Hepatocyte (in vitro differentiated cells): ENCODE measurements at regions not wholly inside any gene's neighbourhood (a gene's known extent, or its start where the extent isn't known, plus 50 kb on each side); places are given as distances from the start of the nearest gene placed in this dataset.

ENCODE experiments used
- DNase-seq: peaks from one replicate; pipeline ENCODE4 v3.0.0-alpha.2; 2016; ENCODE audit warnings: low spot score
- H2AFZ ChIP-seq: fragments of 200-600 bp; sonication (generic); 2 replicates; pipeline ENCODE4 v1.6.0; 2016; ENCODE audit warnings: antibody characterized with exemption, mild to moderate bottlenecking
- H3K27ac ChIP-seq: fragments of 200-600 bp; sonication (generic); 2 replicates; pipeline ENCODE4 v1.5.1; 2016; ENCODE audit warnings: mild to moderate bottlenecking
- H3K27me3 ChIP-seq: fragments of 200-600 bp; sonication (generic); 2 replicates; pipeline ENCODE4 v1.6.1; 2016
- H3K36me3 ChIP-seq: fragments of 200-600 bp; sonication (generic); replicated peaks from 2 replicates; pipeline ENCODE4 v1.5.1; 2016; ENCODE audit warnings: low read depth; ENCODE audit not compliant: insufficient read depth
- H3K4me1 ChIP-seq: fragments of 200-600 bp; sonication (generic); 2 replicates; pipeline ENCODE4 v1.5.1; 2016; ENCODE audit warnings: mild to moderate bottlenecking, moderate library complexity; ENCODE audit not compliant: insufficient read depth
- H3K4me2 ChIP-seq: fragments of 200-600 bp; sonication (generic); 2 replicates; pipeline ENCODE4 v1.6.0; 2016
- H3K4me3 ChIP-seq: fragments of 200-600 bp; sonication (generic); 2 replicates; pipeline ENCODE4 v1.5.1; 2016; ENCODE audit warnings: mild to moderate bottlenecking
- H3K79me2 ChIP-seq: fragments of 200-600 bp; sonication (generic); 2 replicates; pipeline ENCODE4 v1.6.0; 2017; ENCODE audit warnings: mild to moderate bottlenecking
- H3K9me2 ChIP-seq: fragments of 200-600 bp; sonication (generic); replicated peaks from 2 replicates; pipeline ENCODE4 v1.6.0; 2017; ENCODE audit warnings: mild to moderate bottlenecking; ENCODE audit not compliant: insufficient read depth
- H3K9me3 ChIP-seq: fragments of 200-600 bp; sonication (generic); 2 replicates; pipeline ENCODE4 v1.5.1; 2016; ENCODE audit warnings: low read depth, mild to moderate bottlenecking
- H4K20me1 ChIP-seq: fragments of 200-600 bp; sonication (generic); 2 replicates; pipeline ENCODE4 v1.6.0; 2016; ENCODE audit warnings: mild to moderate bottlenecking; ENCODE audit not compliant: insufficient read depth, poor library complexity, severe bottlenecking
- EZH2 ChIP-seq: fragments of 200-600 bp; sonication (generic); IDR thresholded peaks from 2 replicates; pipeline ENCODE4 v1.6.1; 2016; ENCODE audit warnings: antibody characterized with exemption, mild to moderate bottlenecking, borderline replicate concordance
- EZH2phosphoT487 ChIP-seq: fragments of 200-600 bp; sonication (generic); IDR thresholded peaks from one replicate; pipeline ENCODE4 v1.6.1; 2018; ENCODE audit warnings: antibody characterized with exemption, mild to moderate bottlenecking, low read depth, moderate library complexity; ENCODE audit not compliant: unreplicated experiment, severe bottlenecking
- WGBS: methylation state at CpG from one replicate; pipeline ENCODE4 v1.1.6; 2016; ENCODE audit warnings: low lambda C conversion rate; ENCODE audit errors: missing lambda C conversion rate; 5-methylcytosine and 5-hydroxymethylcytosine counted together
- TF ChIP-seq, protein P1 (sequence below): fragments of 200-600 bp; sonication (generic); IDR thresholded peaks from 2 replicates; pipeline ENCODE4 v1.5.1; 2016; ENCODE audit warnings: antibody characterized with exemption, mild to moderate bottlenecking; ENCODE audit not compliant: poor library complexity

DNA sequence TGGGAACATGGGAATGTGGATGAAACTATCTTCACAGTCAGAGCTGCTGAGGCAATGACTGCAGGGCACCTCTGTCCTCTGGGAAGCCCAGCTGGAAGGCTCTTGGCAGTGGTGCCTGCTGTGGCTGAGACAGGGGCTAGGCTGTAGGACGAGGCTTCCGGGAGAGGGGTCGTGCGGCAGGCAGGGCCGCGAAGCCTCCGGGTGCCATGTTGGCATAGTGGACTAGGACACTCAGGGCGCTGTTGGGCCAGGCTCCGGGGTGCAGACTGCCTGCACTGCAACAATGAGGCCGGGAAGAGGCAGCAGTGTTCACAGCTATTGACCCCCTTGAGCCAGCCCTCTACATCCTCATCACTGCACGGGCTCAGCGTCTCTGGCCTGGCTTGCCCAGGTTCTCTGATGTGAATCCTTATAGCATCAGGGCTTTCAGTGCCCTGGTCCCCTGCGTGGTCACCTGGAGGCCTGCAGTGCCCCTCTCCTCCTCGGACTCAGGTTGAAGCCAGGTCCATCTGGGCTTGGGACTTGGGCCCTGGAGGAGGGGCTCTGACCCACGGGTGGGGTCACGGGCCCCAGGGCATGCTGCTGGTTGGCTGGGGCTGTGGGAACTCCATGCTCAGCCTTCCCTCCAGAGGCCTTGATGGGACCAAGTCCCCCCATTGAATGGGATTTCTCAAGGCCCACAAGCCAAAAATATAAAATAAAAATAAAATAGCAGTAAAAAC is 91.6 kb downstream of the TNFRSF13B start:
- no peak overlapping the region for H3K27ac ChIP-seq
- H3K27me3 ChIP-seq, result no peaks in the 10 kb centered on the region
- no peak for DNase-seq
- H3K36me3 ChIP-seq, result no peaks in the 10 kb centered on the region
- no peaks in the 10 kb centered on the region for H3K79me2 ChIP-seq
- no peak overlapping the region for H2AFZ ChIP-seq
- H3K9me2 ChIP-seq, result no peaks in the 10 kb centered on the region
- H3K4me3 ChIP-seq, result no peak overlapping the region
- 90% methylated on average over 15 of the region's 16 CpGs for WGBS
- no peaks in the 10 kb centered on the region for H3K9me3 ChIP-seq
- TF ChIP-seq EZH2phosphoT487 (no peak), EZH2 (no peak)
- TF ChIP-seq, protein P1, sequence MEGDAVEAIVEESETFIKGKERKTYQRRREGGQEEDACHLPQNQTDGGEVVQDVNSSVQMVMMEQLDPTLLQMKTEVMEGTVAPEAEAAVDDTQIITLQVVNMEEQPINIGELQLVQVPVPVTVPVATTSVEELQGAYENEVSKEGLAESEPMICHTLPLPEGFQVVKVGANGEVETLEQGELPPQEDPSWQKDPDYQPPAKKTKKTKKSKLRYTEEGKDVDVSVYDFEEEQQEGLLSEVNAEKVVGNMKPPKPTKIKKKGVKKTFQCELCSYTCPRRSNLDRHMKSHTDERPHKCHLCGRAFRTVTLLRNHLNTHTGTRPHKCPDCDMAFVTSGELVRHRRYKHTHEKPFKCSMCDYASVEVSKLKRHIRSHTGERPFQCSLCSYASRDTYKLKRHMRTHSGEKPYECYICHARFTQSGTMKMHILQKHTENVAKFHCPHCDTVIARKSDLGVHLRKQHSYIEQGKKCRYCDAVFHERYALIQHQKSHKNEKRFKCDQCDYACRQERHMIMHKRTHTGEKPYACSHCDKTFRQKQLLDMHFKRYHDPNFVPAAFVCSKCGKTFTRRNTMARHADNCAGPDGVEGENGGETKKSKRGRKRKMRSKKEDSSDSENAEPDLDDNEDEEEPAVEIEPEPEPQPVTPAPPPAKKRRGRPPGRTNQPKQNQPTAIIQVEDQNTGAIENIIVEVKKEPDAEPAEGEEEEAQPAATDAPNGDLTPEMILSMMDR, result no peak
- H3K4me1 ChIP-seq, result no peaks in the 10 kb centered on the region
- no peaks in the 10 kb centered on the region for H4K20me1 ChIP-seq
- H3K4me2 ChIP-seq, result no peak overlapping the region

DNA sequence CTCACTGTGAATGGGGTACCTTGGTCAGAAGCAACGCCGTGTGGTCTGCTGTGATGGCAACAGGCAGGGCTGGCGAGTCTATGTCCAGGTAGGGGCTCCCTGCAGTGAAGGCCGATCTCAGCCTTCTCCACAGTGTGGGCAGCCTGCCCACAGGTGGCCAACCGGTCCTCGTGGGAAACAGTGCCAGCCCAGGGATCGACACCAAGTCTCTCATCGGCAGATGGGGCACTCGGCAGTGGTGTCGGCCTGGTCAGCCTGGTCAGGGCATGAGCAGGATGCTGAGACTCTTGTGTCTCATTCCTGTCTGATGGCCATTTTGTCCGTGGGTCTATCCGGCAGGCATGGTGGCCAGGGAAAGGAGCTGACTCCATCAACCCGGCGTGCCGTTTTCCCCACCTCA is 92.2 kb downstream of the TNFRSF13B start:
- no peak for TF ChIP-seq EZH2phosphoT487
- TF ChIP-seq, protein P1, result no peak
- TF ChIP-seq EZH2, result no peak
- WGBS, result 93% methylated on average over 15 of the region's 15 CpGs
- no peaks in the 10 kb centered on the region for H3K9me3 ChIP-seq
- no peak overlapping the region for H2AFZ ChIP-seq
- no peak for DNase-seq
- no peaks in the 10 kb centered on the region for H3K27me3 ChIP-seq
- H3K9me2 ChIP-seq, result no peaks in the 10 kb centered on the region
- H4K20me1 ChIP-seq, result no peaks in the 10 kb centered on the region
- H3K4me3 ChIP-seq, result no peak overlapping the region
- H3K27ac ChIP-seq, result no peak overlapping the region
- H3K4me1 ChIP-seq, result no peaks in the 10 kb centered on the region
- no peak overlapping the region for H3K4me2 ChIP-seq
- no peaks in the 10 kb centered on the region for H3K79me2 ChIP-seq
- no peaks in the 10 kb centered on the region for H3K36me3 ChIP-seq

DNA sequence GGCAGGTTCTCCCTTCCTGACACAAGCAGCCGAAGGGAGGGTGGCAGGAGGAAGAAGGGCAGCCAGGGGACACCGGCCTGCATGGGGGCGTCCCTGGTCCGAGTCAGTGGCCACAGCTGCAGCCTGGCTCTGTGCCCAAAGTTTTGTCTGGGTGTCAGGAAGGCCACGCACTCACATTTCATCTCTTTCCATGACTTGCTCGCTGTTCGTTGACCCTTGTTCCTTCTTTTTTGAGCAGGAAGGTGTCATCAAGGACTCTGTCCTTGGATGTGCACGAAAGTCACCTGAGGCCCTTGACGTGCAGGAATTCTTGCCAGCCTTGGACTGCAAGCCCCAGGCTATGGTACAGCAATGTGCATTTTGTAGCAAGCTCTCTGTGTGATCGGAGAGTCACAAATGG is 93.3 kb downstream of the TNFRSF13B start:
- 92% methylated on average over 10 of the region's 10 CpGs for WGBS

More for the DNA sequence above, 93.3 kb downstream of the TNFRSF13B start:
- no peaks in the 10 kb centered on the region for H3K9me2 ChIP-seq
- H3K36me3 ChIP-seq, result no peaks in the 10 kb centered on the region
- H3K27me3 ChIP-seq, result no peaks in the 10 kb centered on the region
- H3K4me1 ChIP-seq, result no peaks in the 10 kb centered on the region
- DNase-seq, result no peak
- no peak overlapping the region for H3K4me2 ChIP-seq
- no peaks in the 10 kb centered on the region for H3K9me3 ChIP-seq
- no peaks in the 10 kb centered on the region for H4K20me1 ChIP-seq
- H3K4me3 ChIP-seq, result no peak overlapping the region
- no peak for TF ChIP-seq EZH2phosphoT487
- TF ChIP-seq EZH2, result no peak
- TF ChIP-seq, protein P1, result no peak
- no peak overlapping the region for H3K27ac ChIP-seq
- H3K79me2 ChIP-seq, result no peaks in the 10 kb centered on the region
- no peak overlapping the region for H2AFZ ChIP-seq
